Tibial artery (tissue), 4 donors: ENCODE measurements at regions not wholly inside any gene's neighbourhood (a gene's known extent, or its start where the extent isn't known, plus 50 kb on each side); places are given as distances from the start of the nearest gene placed in this dataset.
A peak's percentile ranks its signal among the peaks of the same experiment; 100 is the strongest.

ENCODE experiments used
- DNase-seq, 2 donors: peaks; one replicate each; pipeline ENCODE4 v3.0.0-alpha.2; 2019
- H3K27ac ChIP-seq, 2 donors: fragments of 200-600 bp; sonication (generic) in 1 of 2; 1 replicate in 1 of 2; 2 replicates in 1 of 2; pipeline ENCODE4 v1.5.1; 2018 to 2019; ENCODE audit warnings: mild to moderate bottlenecking in 1 of 2
- H3K27me3 ChIP-seq, 2 donors: fragments of 200-600 bp; sonication (generic) in 1 of 2; one replicate each; pipeline versions ENCODE4 v1.5.1 to v1.6.0; 2016 to 2019
- H3K36me3 ChIP-seq, 3 donors: fragments of 200-600 bp; sonication (generic) in 2 of 3; one replicate each; pipeline ENCODE4 v1.5.1; 2016 to 2019; ENCODE audit warnings: mild to moderate bottlenecking in 2 of 3
- H3K4me1 ChIP-seq, 4 donors: fragments of 200-600 bp; sonication (generic) in 2 of 4; 1 replicate in 3 of 4; 2 replicates in 1 of 4; pipeline ENCODE4 v1.5.1; 2016 to 2019
- H3K4me3 ChIP-seq, 2 donors: fragments of 200-600 bp; sonication (generic) in 1 of 2; 1 replicate in 1 of 2; 2 replicates in 1 of 2; pipeline ENCODE4 v1.5.1; 2018 to 2019; ENCODE audit warnings: mild to moderate bottlenecking in 2 of 2
- H3K9me3 ChIP-seq, 3 donors: fragments of 200-600 bp; sonication (generic) in 1 of 3; one replicate each; pipeline ENCODE4 v1.5.1; 2016 to 2019
- CTCF ChIP-seq, 2 experiments: fragments of 200-600 bp in 1 of 2; fragments of 450-650 bp in 1 of 2; IDR thresholded peaks; one replicate each; pipeline ENCODE4 v1.5.1; 2017 to 2019; ENCODE audit warnings: antibody characterized with exemption in 2 of 2, mild to moderate bottlenecking in 1 of 2, moderate library complexity in 1 of 2
- intact Hi-C: fragments of 100-400 bp; cut with DNase I; formaldehyde crosslinking; loops from one replicate; pipeline ENCODE4 v1.15.0; 2023; ENCODE audit warnings: low total_unique reads

- H3K27me3 ChIP-seq, result no peaks in the 10 kb centered on the region
- no peak for DNase-seq
- no peak for TF ChIP-seq CTCF (IDR thresholded peaks at IDR 0.05)
- intact Hi-C loops, result no loop called here
- H3K4me1 ChIP-seq, result peaks cover 0 to 7% (median under 1%) of the 10 kb centered on the region in 4 donors
- H3K36me3 ChIP-seq, result no peaks in the 10 kb centered on the region
- H3K4me3 ChIP-seq, result no peak overlapping the region
- H3K27ac ChIP-seq, result no peak overlapping the region
- no peaks in the 10 kb centered on the region for H3K9me3 ChIP-seq
Observed at GRCh38 chr15:93158097-93158900, 69.3 kb upstream of the RGMA start.

GRCh38 chr15:93154666-93155065 lies 65.7 kb upstream of the RGMA start:
- Histone ChIP-seq H3K4me3 (no peak overlapping the region), H3K27ac (no peak overlapping the region), H3K36me3 (no peaks in the 10 kb centered on the region), H3K4me1 (peaks cover 0 to 25% (median 8%) of the 10 kb centered on the region in 4 donors), H3K9me3 (no peaks in the 10 kb centered on the region), H3K27me3 (no peaks in the 10 kb centered on the region)
- no peak for TF ChIP-seq CTCF (IDR thresholded peaks at IDR 0.05)
- DNase-seq, result no peak
- intact Hi-C loops, result no loop called here

GRCh38 chr15:93152951-93153350 lies 63.9 kb upstream of the RGMA start:
- Histone ChIP-seq H3K4me1 (peaks cover 0 to 25% (median 8%) of the 10 kb centered on the region in 4 donors), H3K4me3 (no peak overlapping the region), H3K27me3 (no peaks in the 10 kb centered on the region), H3K27ac (no peak overlapping the region), H3K9me3 (no peaks in the 10 kb centered on the region), H3K36me3 (no peaks in the 10 kb centered on the region)
- intact Hi-C loops, result no loop called here
- TF ChIP-seq CTCF (IDR thresholded peaks at IDR 0.05), result no peak
- peak; percentile 81 to 90 for DNase-seq

- H3K9me3 ChIP-seq, result no peaks in the 10 kb centered on the region
- no peak overlapping the region for H3K4me3 ChIP-seq
- H3K36me3 ChIP-seq, result no peaks in the 10 kb centered on the region
- intact Hi-C loops, result no loop called here
- TF ChIP-seq CTCF (IDR thresholded peaks at IDR 0.05), result no peak
- H3K4me1 ChIP-seq, result peaks cover 0 to 25% (median 8%) of the 10 kb centered on the region in 4 donors
- no peaks in the 10 kb centered on the region for H3K27me3 ChIP-seq
- peak overlapping the region in 1 of 2 donors; percentile 31 for H3K27ac ChIP-seq
- DNase-seq, result no peak
Observed at GRCh38 chr15:93152360-93152759, 63.3 kb upstream of the RGMA start.

- Histone ChIP-seq H3K27me3 (no peaks in the 10 kb centered on the region), H3K9me3 (no peaks in the 10 kb centered on the region), H3K4me3 (no peak overlapping the region), H3K4me1 (peaks cover 0 to 36% (median 16%) of the 10 kb centered on the region in 4 donors), H3K36me3 (no peaks in the 10 kb centered on the region), H3K27ac (peak overlapping the region in 1 of 2 donors; percentile 0)
- no peak for TF ChIP-seq CTCF (IDR thresholded peaks at IDR 0.05)
- intact Hi-C loops, result loop anchor here (2.0 kb wide), 1 partner anchor 20 kb away; no protein-coding TSS in a partner anchor
- DNase-seq, result peak in 1 of 2 donors; percentile 57
Observed at GRCh38 chr15:93150910-93151881, 62.2 kb upstream of the RGMA start.
